ENCODE measurements at regions not wholly inside any gene's neighbourhood (a gene's known extent, or its start where the extent isn't known, plus 50 kb on each side); places are given as distances from the start of the nearest gene placed in this dataset.

GRCh38 chr9:118729981-118730380 lies 639.3 kb downstream of the BRINP1 start:
- H4K20me1 ChIP-seq (ENCODE audit: insufficient read depth), result no peaks in the 10 kb centered on the region
- H3K79me2 ChIP-seq (ENCODE audit: low read depth), result no peaks in the 10 kb centered on the region
- no peaks in the 10 kb centered on the region for H3F3A ChIP-seq (ENCODE audit: insufficient read depth, low read depth)
- H3K4me1 ChIP-seq (replicated peaks; ENCODE audit: insufficient read depth), result no peaks in the 10 kb centered on the region
- POLR2A ChIA-PET (ENCODE audit: unreplicated experiment), result interaction anchor here (0.6 kb wide), 1 partner anchor 151 kb away, joined by 3 read pairs; no protein-coding TSS in a partner anchor
- CTCF ChIA-PET, result no interaction called here
- H3K9me3 ChIP-seq (ENCODE audit: insufficient read depth, low read depth), result no peaks in the 10 kb centered on the region
- intact Hi-C loops (cut with micrococcal nuclease; ENCODE audit: unreplicated experiment), result no loop called here
- no peak overlapping the region for H2AFZ ChIP-seq
- TF ChIP-seq EZH2 (IDR thresholded peaks at IDR 0.05; ENCODE audit: low read depth), result no peak
- TF ChIP-seq CTCF (conservative IDR thresholded peaks at IDR 0.05), result no peak
- H3K4me3 ChIP-seq, result no peak overlapping the region
- no peaks in the 10 kb centered on the region for H3K9me2 ChIP-seq (ENCODE audit: insufficient read depth)
- no peak for DNase-seq
- BruUV-seq (replicated peaks), result no TSS peak
- no peaks in the 10 kb centered on the region for H3K36me3 ChIP-seq (ENCODE audit: low read depth)
- no peak overlapping the region for H3K4me2 ChIP-seq
- H3K27me3 ChIP-seq (ENCODE audit: insufficient read depth, low read depth), result no peaks in the 10 kb centered on the region
- H3K27ac ChIP-seq, result no peak overlapping the region

GRCh38 chr9:118732998-118733397 lies 636.2 kb downstream of the BRINP1 start:
- no peaks in the 10 kb centered on the region for H3K27me3 ChIP-seq (ENCODE audit: insufficient read depth, low read depth)
- no peak for DNase-seq
- POLR2A ChIA-PET (ENCODE audit: unreplicated experiment), result no interaction called here
- H3K4me2 ChIP-seq, result no peak overlapping the region
- no peaks in the 10 kb centered on the region for H3F3A ChIP-seq (ENCODE audit: insufficient read depth, low read depth)
- H3K79me2 ChIP-seq (ENCODE audit: low read depth), result no peaks in the 10 kb centered on the region
- intact Hi-C loops (cut with micrococcal nuclease; ENCODE audit: unreplicated experiment), result no loop called here
- H3K4me3 ChIP-seq, result no peak overlapping the region
- H3K9me3 ChIP-seq (ENCODE audit: insufficient read depth, low read depth), result no peaks in the 10 kb centered on the region
- no peak for TF ChIP-seq EZH2 (IDR thresholded peaks at IDR 0.05; ENCODE audit: low read depth)
- no peak for TF ChIP-seq CTCF (conservative IDR thresholded peaks at IDR 0.05)
- H3K4me1 ChIP-seq (replicated peaks; ENCODE audit: insufficient read depth), result no peaks in the 10 kb centered on the region
- no peaks in the 10 kb centered on the region for H3K36me3 ChIP-seq (ENCODE audit: low read depth)
- no peaks in the 10 kb centered on the region for H4K20me1 ChIP-seq (ENCODE audit: insufficient read depth)
- H3K9me2 ChIP-seq (ENCODE audit: insufficient read depth), result no peaks in the 10 kb centered on the region
- CTCF ChIA-PET, result no interaction called here
- BruUV-seq (replicated peaks), result no TSS peak
- no peak overlapping the region for H2AFZ ChIP-seq
- no peak overlapping the region for H3K27ac ChIP-seq

GRCh38 chr9:118734696-118735095 lies 634.5 kb downstream of the BRINP1 start:
- no peak overlapping the region for H3K27ac ChIP-seq
- TF ChIP-seq CTCF (conservative IDR thresholded peaks at IDR 0.05) (no peak), EZH2 (IDR thresholded peaks at IDR 0.05; ENCODE audit: low read depth) (no peak)
- H3K36me3 ChIP-seq (ENCODE audit: low read depth), result no peaks in the 10 kb centered on the region
- POLR2A ChIA-PET (ENCODE audit: unreplicated experiment), result no interaction called here
- intact Hi-C loops (cut with micrococcal nuclease; ENCODE audit: unreplicated experiment), result no loop called here
- BruUV-seq (replicated peaks), result no TSS peak
- H2AFZ ChIP-seq, result no peak overlapping the region
- H3K4me1 ChIP-seq (replicated peaks; ENCODE audit: insufficient read depth), result no peaks in the 10 kb centered on the region
- no peaks in the 10 kb centered on the region for H3K27me3 ChIP-seq (ENCODE audit: insufficient read depth, low read depth)
- H3K79me2 ChIP-seq (ENCODE audit: low read depth), result no peaks in the 10 kb centered on the region
- no peaks in the 10 kb centered on the region for H3K9me2 ChIP-seq (ENCODE audit: insufficient read depth)
- CTCF ChIA-PET, result no interaction called here
- H4K20me1 ChIP-seq (ENCODE audit: insufficient read depth), result no peaks in the 10 kb centered on the region
- no peak for DNase-seq
- H3K9me3 ChIP-seq (ENCODE audit: insufficient read depth, low read depth), result no peaks in the 10 kb centered on the region
- H3K4me3 ChIP-seq, result no peak overlapping the region
- no peak overlapping the region for H3K4me2 ChIP-seq
- no peaks in the 10 kb centered on the region for H3F3A ChIP-seq (ENCODE audit: insufficient read depth, low read depth)
